Upper lobe of left lung (tissue), 4 donors: ENCODE measurements at regions not wholly inside any gene's neighbourhood (a gene's known extent, or its start where the extent isn't known, plus 50 kb on each side); places are given as distances from the start of the nearest gene placed in this dataset.

Experiments used
- POLR2A ChIP-seq, 4 donors: fragments of 450-650 bp; IDR thresholded peaks; one replicate each; pipeline ENCODE4 v1.5.1; 2016 to 2017; ENCODE audit warnings: antibody characterized with exemption in 4 of 4, mild to moderate bottlenecking in 2 of 4
- TF ChIP-seq, protein P1 (sequence below), 6 experiments: fragments of 450-650 bp in 4 of 6; fragments of 200-600 bp in 2 of 6; sonication (generic) in 2 of 6; IDR thresholded peaks; one replicate each; pipeline ENCODE4 v1.5.1; 2016 to 2019; ENCODE audit warnings: antibody characterized with exemption in 6 of 6

- no peak for TF ChIP-seq POLR2A (IDR thresholded peaks at IDR 0.05)
- TF ChIP-seq, protein P1, sequence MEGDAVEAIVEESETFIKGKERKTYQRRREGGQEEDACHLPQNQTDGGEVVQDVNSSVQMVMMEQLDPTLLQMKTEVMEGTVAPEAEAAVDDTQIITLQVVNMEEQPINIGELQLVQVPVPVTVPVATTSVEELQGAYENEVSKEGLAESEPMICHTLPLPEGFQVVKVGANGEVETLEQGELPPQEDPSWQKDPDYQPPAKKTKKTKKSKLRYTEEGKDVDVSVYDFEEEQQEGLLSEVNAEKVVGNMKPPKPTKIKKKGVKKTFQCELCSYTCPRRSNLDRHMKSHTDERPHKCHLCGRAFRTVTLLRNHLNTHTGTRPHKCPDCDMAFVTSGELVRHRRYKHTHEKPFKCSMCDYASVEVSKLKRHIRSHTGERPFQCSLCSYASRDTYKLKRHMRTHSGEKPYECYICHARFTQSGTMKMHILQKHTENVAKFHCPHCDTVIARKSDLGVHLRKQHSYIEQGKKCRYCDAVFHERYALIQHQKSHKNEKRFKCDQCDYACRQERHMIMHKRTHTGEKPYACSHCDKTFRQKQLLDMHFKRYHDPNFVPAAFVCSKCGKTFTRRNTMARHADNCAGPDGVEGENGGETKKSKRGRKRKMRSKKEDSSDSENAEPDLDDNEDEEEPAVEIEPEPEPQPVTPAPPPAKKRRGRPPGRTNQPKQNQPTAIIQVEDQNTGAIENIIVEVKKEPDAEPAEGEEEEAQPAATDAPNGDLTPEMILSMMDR (IDR thresholded peaks at IDR 0.05) = no peak
Observed at GRCh38 chr2:18284331-18284730, 276.1 kb downstream of the RDH14 start.
